Left forelimb (tissue), 1 donor: ENCODE measurements at regions not wholly inside any gene's neighbourhood (a gene's known extent, or its start where the extent isn't known, plus 50 kb on each side); places are given as distances from the start of the nearest gene placed in this dataset.

ENCODE experiments used
- DNase-seq: peaks from one replicate; pipeline ENCODE4 v3.0.0-alpha.2; 2018; ENCODE audit warnings: low spot score

- no peak for DNase-seq
Measured at GRCh38 chr4:175871774-175872405, 59.8 kb upstream of the GPM6A start.

- DNase-seq, result no peak
Measured at GRCh38 chr4:175873707-175874106, 61.6 kb upstream of the GPM6A start.

- DNase-seq, result no peak
Measured at GRCh38 chr4:175874306-175874705, 62.2 kb upstream of the GPM6A start.

GRCh38 chr4:175875993-175876771 lies 64.1 kb upstream of the GPM6A start:
- no peak for DNase-seq

GRCh38 chr4:175882891-175883290 lies 70.8 kb upstream of the GPM6A start:
- no peak for DNase-seq

GRCh38 chr4:175884048-175884447 lies 72.0 kb upstream of the GPM6A start:
- no peak for DNase-seq

- DNase-seq, result no peak
Measured at GRCh38 chr4:175891231-175891630, 79.2 kb upstream of the GPM6A start.

GRCh38 chr4:175891851-175892250 lies 79.8 kb upstream of the GPM6A start:
- no peak for DNase-seq

GRCh38 chr4:175905925-175906324 lies 93.9 kb upstream of the GPM6A start:
- DNase-seq, result no peak

- no peak for DNase-seq
Measured at GRCh38 chr4:175906384-175906783, 94.3 kb upstream of the GPM6A start.

- DNase-seq, result no peak
Measured at GRCh38 chr4:175910700-175911099, 98.6 kb upstream of the GPM6A start.

- DNase-seq, result no peak
Measured at GRCh38 chr4:175916626-175917351, 104.7 kb upstream of the GPM6A start.

- no peak for DNase-seq
Measured at GRCh38 chr4:175927121-175927520, 115.1 kb upstream of the GPM6A start.

- DNase-seq, result no peak
Measured at GRCh38 chr4:175929441-175929840, 117.4 kb upstream of the GPM6A start.

- DNase-seq, result no peak
Measured at GRCh38 chr4:175929932-175930331, 117.9 kb upstream of the GPM6A start.

- DNase-seq, result no peak
Measured at GRCh38 chr4:175930471-175930870, 118.4 kb upstream of the GPM6A start.

- DNase-seq, result no peak
Measured at GRCh38 chr4:175932116-175932515, 120.1 kb upstream of the GPM6A start.

GRCh38 chr4:175934506-175934905 lies 122.4 kb upstream of the GPM6A start:
- no peak for DNase-seq

GRCh38 chr4:175935016-175935661 lies 123.1 kb upstream of the GPM6A start:
- DNase-seq, result no peak

- no peak for DNase-seq
Measured at GRCh38 chr4:175944126-175944910, 121.3 kb upstream of the WDR17 start.

GRCh38 chr4:175946472-175947116 lies 119.0 kb upstream of the WDR17 start:
- no peak for DNase-seq
